ENCODE measurements at regions not wholly inside any gene's neighbourhood (a gene's known extent, or its start where the extent isn't known, plus 50 kb on each side); places are given as distances from the start of the nearest gene placed in this dataset.

GRCh38 chr13:34114581-34114980 is 296.6 kb downstream of the RFC3 start:
- TF ChIP-seq CTCF (tag by site-specific recombination; IDR thresholded peaks at IDR 0.05) (no peak), ATF2 (tag by site-specific recombination; IDR thresholded peaks at IDR 0.05; ENCODE audit: low read depth) (no peak), YY1 (tag by site-specific recombination; IDR thresholded peaks at IDR 0.05) (no peak), ZNF121 (tag by site-specific recombination; IDR thresholded peaks at IDR 0.05) (no peak)
